H9 (cell line): ENCODE measurements at regions not wholly inside any gene's neighbourhood (a gene's known extent, or its start where the extent isn't known, plus 50 kb on each side); places are given as distances from the start of the nearest gene placed in this dataset.
A peak's percentile ranks its signal among the peaks of the same experiment; 100 is the strongest.

Source experiments
- DNase-seq: peaks from one replicate; pipeline ENCODE4 v3.0.0-alpha.2; 2017
- H2AFZ ChIP-seq: one replicate; pipeline ENCODE4 v1.6.1; 2013; ENCODE audit warnings: mild to moderate bottlenecking, low read length, control low read depth, moderate library complexity
- H2AK5ac ChIP-seq: 2 replicates; pipeline ENCODE4 v1.6.1; 2013; ENCODE audit warnings: low read length, control low read depth, mixed read lengths; ENCODE audit not compliant: insufficient read length
- H2BK120ac ChIP-seq: one replicate; pipeline ENCODE4 v1.6.1; 2013; ENCODE audit warnings: low read depth, mild to moderate bottlenecking, low read length, control low read depth, inconsistent platforms; ENCODE audit not compliant: poor library complexity, severe bottlenecking
- H2BK12ac ChIP-seq: 2 replicates; pipeline ENCODE4 v1.6.1; 2013; ENCODE audit warnings: low read length, control low read depth, mixed read lengths, low read depth; ENCODE audit not compliant: insufficient read length
- H2BK15ac ChIP-seq: 2 replicates; pipeline ENCODE4 v1.6.1; 2013; ENCODE audit warnings: low read depth, low read length, control low read depth
- H2BK20ac ChIP-seq: one replicate; pipeline ENCODE4 v1.6.1; 2013; ENCODE audit warnings: low read depth, mild to moderate bottlenecking, low read length, control low read depth, inconsistent platforms; ENCODE audit not compliant: poor library complexity, severe bottlenecking
- H2BK5ac ChIP-seq: 2 replicates; pipeline ENCODE4 v1.6.1; 2013; ENCODE audit warnings: low read length, control low read depth, mixed read lengths; ENCODE audit not compliant: insufficient read length
- H3K14ac ChIP-seq: 2 replicates; pipeline ENCODE4 v1.6.1; 2013; ENCODE audit warnings: low read length, control low read depth; ENCODE audit not compliant: insufficient read depth
- H3K18ac ChIP-seq: 2 replicates; pipeline ENCODE4 v1.6.1; 2013; ENCODE audit warnings: low read depth, mild to moderate bottlenecking, mixed read lengths, low read length, control low read depth; ENCODE audit not compliant: insufficient read length
- H3K23ac ChIP-seq: 2 replicates; pipeline ENCODE4 v1.6.1; 2013; ENCODE audit warnings: low read length, control low read depth, mixed read lengths, low read depth; ENCODE audit not compliant: insufficient read length
- H3K23me2 ChIP-seq: 2 replicates; pipeline ENCODE4 v1.6.1; 2013; ENCODE audit warnings: low read depth, mild to moderate bottlenecking, mixed read lengths, low read length, control low read depth; ENCODE audit not compliant: insufficient read length, poor library complexity, severe bottlenecking
- H3K27ac ChIP-seq: 2 replicates; pipeline ENCODE4 v1.5.1; 2013; ENCODE audit warnings: low read length, control low read depth, mixed read lengths, low read depth; ENCODE audit not compliant: insufficient read length
- H3K27me3 ChIP-seq: 2 replicates; pipeline ENCODE4 v1.6.1; 2013; ENCODE audit warnings: low read length, control low read depth, inconsistent platforms; ENCODE audit not compliant: insufficient read depth
- H3K4ac ChIP-seq: 2 replicates; pipeline ENCODE4 v1.6.1; 2013; ENCODE audit warnings: low read depth, mild to moderate bottlenecking, control low read depth, inconsistent platforms, low read length, moderate library complexity
- H3K4me1 ChIP-seq: 2 replicates; pipeline ENCODE4 v1.6.1; 2013; ENCODE audit warnings: low read length, control low read depth, inconsistent platforms; ENCODE audit not compliant: insufficient read depth
- H3K4me2 ChIP-seq: 2 replicates; pipeline ENCODE4 v1.6.1; 2013; ENCODE audit warnings: low read length, control low read depth, mixed read lengths; ENCODE audit not compliant: insufficient read length, insufficient read depth
- H3K56ac ChIP-seq: 2 replicates; pipeline ENCODE4 v1.6.1; 2013; ENCODE audit warnings: low read depth, mild to moderate bottlenecking, mixed read lengths, low read length, control low read depth; ENCODE audit not compliant: insufficient read length
- H3K79me1 ChIP-seq: 2 replicates; pipeline ENCODE4 v1.6.1; 2013; ENCODE audit warnings: low read depth, mild to moderate bottlenecking, moderate library complexity, low read length, control low read depth, inconsistent platforms; ENCODE audit not compliant: insufficient read depth, poor library complexity, severe bottlenecking
- H3K79me2 ChIP-seq: 2 replicates; pipeline ENCODE4 v1.6.1; 2013; ENCODE audit warnings: low read length, control low read depth, inconsistent platforms; ENCODE audit not compliant: insufficient read depth
- H3K9ac ChIP-seq: 2 replicates; pipeline ENCODE4 v1.6.1; 2013; ENCODE audit warnings: low read length, control low read depth, mixed read lengths; ENCODE audit not compliant: insufficient read length; ENCODE audit errors: extremely low read depth
- H3K9me3 ChIP-seq: one replicate; pipeline ENCODE4 v1.6.1; 2013; ENCODE audit warnings: low read depth, low read length, inconsistent platforms; ENCODE audit not compliant: control insufficient read depth
- H3T11ph ChIP-seq: one replicate; pipeline ENCODE4 v1.6.1; 2013; ENCODE audit warnings: mild to moderate bottlenecking, low read length, control low read depth, inconsistent platforms
- H4K20me1 ChIP-seq: one replicate; pipeline ENCODE4 v1.6.1; 2013; ENCODE audit not compliant: control insufficient read depth, insufficient read length, insufficient read depth
- H4K5ac ChIP-seq: 2 replicates; pipeline ENCODE4 v1.6.1; 2013; ENCODE audit warnings: low read depth, mild to moderate bottlenecking, mixed read lengths, low read length, control low read depth; ENCODE audit not compliant: insufficient read length
- H4K8ac ChIP-seq: replicated peaks from 2 replicates; pipeline ENCODE4 v1.6.1; 2013; ENCODE audit warnings: low read length, control low read depth, mixed read lengths, low read depth; ENCODE audit not compliant: insufficient read length
- H4K91ac ChIP-seq: 2 replicates; pipeline ENCODE4 v1.6.1; 2013; ENCODE audit warnings: low read depth, mild to moderate bottlenecking, moderate library complexity, mixed read lengths, low read length, control low read depth; ENCODE audit not compliant: insufficient read length
- H3K27ac Mint-ChIP-seq, 3 experiments: 2 replicates in 2 of 3; 3 replicates in 1 of 3; pipeline ENCODE4 v1.8.0; 2020 to 2021; ENCODE audit warnings: mixed read lengths in 3 of 3, mild to moderate bottlenecking in 1 of 3, moderate library complexity in 1 of 3
- H3K27me3 Mint-ChIP-seq: 2 replicates; pipeline ENCODE4 v1.8.0; 2021; ENCODE audit warnings: low read depth, mild to moderate bottlenecking, moderate library complexity, mixed read lengths
- H3K36me3 Mint-ChIP-seq, 3 experiments: 2 replicates in 2 of 3; 3 replicates in 1 of 3; pipeline ENCODE4 v1.8.0; 2020 to 2021; ENCODE audit warnings: low read depth in 3 of 3, mixed read lengths in 3 of 3; ENCODE audit not compliant: insufficient read depth in 1 of 3
- H3K4me1 Mint-ChIP-seq, 2 experiments: 2 replicates each; pipeline ENCODE4 v1.8.0; 2020; ENCODE audit warnings: mixed read lengths in 2 of 2
- H3K4me3 Mint-ChIP-seq, 2 experiments: 2 replicates in 1 of 2; 3 replicates in 1 of 2; pipeline ENCODE4 v1.8.0; 2020 to 2021; ENCODE audit warnings: mild to moderate bottlenecking in 2 of 2, mixed read lengths in 2 of 2, moderate library complexity in 1 of 2
- H3K9me3 Mint-ChIP-seq, 2 experiments: 2 replicates in 1 of 2; 3 replicates in 1 of 2; pipeline ENCODE4 v1.8.0; 2020; ENCODE audit warnings: mild to moderate bottlenecking in 2 of 2, mixed read lengths in 2 of 2, moderate library complexity in 1 of 2
- CTCF ChIP-seq: fragments of 200-600 bp; sonication (generic); conservative IDR thresholded peaks from 3 replicates; pipeline ENCODE4 v1.8.0; 2021; ENCODE audit warnings: antibody characterized with exemption, mild to moderate bottlenecking
- WGBS: extraction: QIAGEN DNeasy Blood & Tissue Kit; methylation state at CpG from one replicate; pipeline ENCODE4 v1.1.7; 2013; ENCODE audit warnings: missing lambda C conversion rate, low lambda C conversion rate, mixed read lengths; ENCODE audit not compliant: insufficient read length; ENCODE audit errors: extremely low coverage; 5-methylcytosine and 5-hydroxymethylcytosine counted together

- Histone ChIP-seq H4K5ac (no peak overlapping the region), H3K4me1 (no peaks in the 10 kb centered on the region), H3K27ac (no peak overlapping the region), H3K79me2 (no peaks in the 10 kb centered on the region), H3K27me3 (no peaks in the 10 kb centered on the region), H2BK15ac (no peak overlapping the region), H4K8ac (no peak overlapping the region), H2BK5ac (no peak overlapping the region), H2AFZ (no peak overlapping the region), H3K23me2 (no peaks in the 10 kb centered on the region), H4K20me1 (no peaks in the 10 kb centered on the region), H3T11ph (no peak overlapping the region), H3K4ac (no peak overlapping the region), H3K23ac (no peak overlapping the region), H2BK12ac (no peak overlapping the region), H3K14ac (peak overlapping the region; percentile 34), H2AK5ac (no peak overlapping the region), H3K79me1 (no peaks in the 10 kb centered on the region), H2BK120ac (no peak overlapping the region), H3K9ac (no peak overlapping the region), H3K56ac (no peak overlapping the region), H2BK20ac (no peak overlapping the region), H3K4me2 (no peak overlapping the region), H4K91ac (no peak overlapping the region), H3K9me3 (no peaks in the 10 kb centered on the region), H3K18ac (peak overlapping the region; percentile 45)
- WGBS, result no CpG with 5 or more reads among the region's 8 CpGs
- no peak for TF ChIP-seq CTCF
- no peaks in the 10 kb centered on the region for H3K36me3 Mint-ChIP-seq
- H3K4me1 Mint-ChIP-seq, result peaks cover 13 to 18% of the 10 kb centered on the region in 2 experiments
- H3K27ac Mint-ChIP-seq, result no peak overlapping the region
- no peaks in the 10 kb centered on the region; the same call in 1 of the 2 replicates for H3K27me3 Mint-ChIP-seq
- H3K9me3 Mint-ChIP-seq, result no peaks in the 10 kb centered on the region
- no peak for DNase-seq
- no peak overlapping the region for H3K4me3 Mint-ChIP-seq
Measured at GRCh38 chr3:124092811-124093210, 100.9 kb upstream of the ROPN1 start.
